ENCODE measurements at regions not wholly inside any gene's neighbourhood (a gene's known extent, or its start where the extent isn't known, plus 50 kb on each side); places are given as distances from the start of the nearest gene placed in this dataset.

DNA sequence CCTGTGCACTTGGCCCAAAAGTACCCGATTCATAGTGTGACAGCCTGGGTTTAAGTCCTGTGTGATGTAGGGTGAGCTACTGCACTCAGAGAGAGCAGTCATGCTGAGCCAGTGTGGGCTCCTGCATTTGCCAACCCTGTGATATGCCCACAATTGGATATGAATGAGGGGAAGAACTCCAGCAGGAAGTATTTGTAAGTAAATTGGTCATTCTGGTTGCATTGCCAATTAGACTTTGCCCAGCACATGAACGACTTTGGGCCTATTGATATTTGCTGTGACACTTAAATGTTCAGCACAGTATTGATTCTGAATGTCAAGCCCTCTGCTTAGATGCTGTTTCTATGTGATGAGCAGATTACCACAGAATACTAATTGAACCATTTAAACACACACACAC lies 570.9 kb downstream of the PIK3C3 start:
- TF ChIP-seq POLR2A (IDR thresholded peaks at IDR 0.05; ENCODE audit: low read depth, low read length): no peak
- no peak for TF ChIP-seq POLR2AphosphoS5 (IDR thresholded peaks at IDR 0.05; ENCODE audit: low read depth, low read length)

Data from GM12892 (cell line).